ENCODE measurements at regions not wholly inside any gene's neighbourhood (a gene's known extent, or its start where the extent isn't known, plus 50 kb on each side); places are given as distances from the start of the nearest gene placed in this dataset.

DNA sequence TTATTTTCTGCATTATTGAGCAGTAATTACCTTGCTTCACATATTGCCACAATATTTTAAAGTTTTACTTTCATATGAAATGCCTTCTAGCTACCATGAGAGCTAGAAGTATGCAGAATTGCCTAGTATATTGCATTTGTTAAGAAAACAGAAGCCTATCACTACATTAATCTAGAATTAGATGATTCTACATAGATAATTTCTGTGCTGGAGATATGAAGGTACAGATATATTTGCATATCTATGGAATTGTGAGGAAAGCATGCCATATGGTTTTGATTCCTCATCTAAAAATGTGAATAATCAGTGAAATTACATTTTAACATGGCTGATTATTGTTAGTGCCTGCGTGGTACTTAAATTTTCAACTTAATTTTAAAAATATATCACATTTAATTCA, 1418.3 kb downstream of the NCAM2 start:
- DNase-seq (ENCODE audit: low spot score): no peak

DNA sequence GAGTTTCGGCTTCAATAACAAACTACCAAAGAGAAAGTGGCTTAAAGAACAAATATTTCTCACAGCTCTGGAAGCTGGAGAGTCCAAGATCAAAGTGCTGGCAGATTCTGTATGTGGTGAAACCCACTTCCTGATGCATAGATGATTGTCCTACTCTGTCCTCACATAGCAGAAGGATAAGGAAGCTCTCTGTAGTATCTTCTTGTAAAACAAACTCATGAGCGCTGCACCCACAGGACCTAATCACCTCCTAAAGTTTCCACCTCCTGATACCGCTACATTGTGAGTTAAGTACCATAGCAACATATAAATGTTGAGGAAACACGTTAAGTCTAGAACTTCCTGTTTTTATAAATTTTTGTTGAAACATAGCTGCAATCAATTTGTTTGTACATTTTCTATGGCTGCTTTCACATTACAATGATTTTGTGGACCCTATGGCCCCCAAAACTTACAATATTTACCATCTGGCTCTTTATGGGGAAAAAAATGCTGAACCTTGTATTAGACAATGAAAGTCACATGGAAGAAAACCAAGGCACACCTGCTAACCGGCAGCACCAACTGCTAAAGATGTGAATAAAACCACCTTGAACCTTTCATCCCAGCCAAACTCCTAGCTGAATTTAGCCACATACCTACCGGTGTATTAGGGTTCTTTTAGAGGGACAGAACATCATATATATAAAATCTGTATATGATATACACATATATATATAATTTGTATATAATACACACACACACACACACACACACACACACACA, 1423.4 kb downstream of the NCAM2 start:
- no peak for DNase-seq (ENCODE audit: low spot score)

DNA sequence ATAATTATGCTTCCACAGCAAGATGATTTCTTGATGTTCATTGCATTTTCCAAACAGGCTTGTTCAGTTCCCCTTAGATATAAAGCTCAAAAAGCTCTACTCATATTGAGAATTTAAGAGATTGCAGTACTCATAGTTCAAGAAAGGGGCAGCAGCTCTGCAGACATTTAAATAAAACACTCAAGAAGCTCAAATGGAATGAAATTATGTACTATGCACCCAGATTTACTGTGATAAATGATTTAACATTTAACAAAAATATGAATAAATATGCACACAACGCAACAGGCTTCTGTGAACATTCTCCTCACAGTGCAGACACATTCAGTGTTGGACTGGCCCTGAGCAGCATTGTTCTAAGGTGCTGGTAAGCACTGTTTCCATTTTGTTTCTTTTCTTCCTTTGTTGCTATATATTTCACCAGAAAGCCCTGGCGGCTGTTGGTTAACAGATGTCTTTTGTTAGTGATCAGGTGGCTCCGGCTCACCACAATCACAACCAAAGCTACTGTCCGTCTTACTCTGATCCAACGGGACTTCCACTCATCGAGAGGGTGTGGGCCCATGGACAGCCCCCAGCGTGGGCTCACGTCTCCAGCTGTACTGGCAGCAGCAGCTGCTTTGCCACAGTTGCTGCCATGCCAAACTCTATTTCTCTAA, 1440.3 kb downstream of the NCAM2 start:
- no peak for DNase-seq (ENCODE audit: low spot score)

DNA sequence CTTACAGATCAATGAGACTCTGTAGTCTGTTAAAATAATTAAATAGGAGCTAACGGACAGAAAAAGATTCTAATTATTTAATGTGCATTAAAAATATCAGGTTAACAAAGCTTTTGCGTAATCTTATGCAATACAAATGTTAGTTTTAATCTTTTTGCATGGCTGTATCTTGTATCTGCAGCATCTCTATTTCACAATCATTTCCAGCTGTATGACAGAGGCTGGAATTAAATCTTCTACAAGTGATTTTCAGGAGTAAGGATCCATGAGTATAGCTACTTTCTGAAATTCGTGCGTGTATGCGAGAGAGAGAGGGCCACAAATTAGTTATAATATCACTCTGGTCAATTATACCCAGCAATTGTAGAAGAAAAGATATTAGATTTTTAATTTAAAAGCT, 1446.8 kb downstream of the NCAM2 start:
- DNase-seq (ENCODE audit: low spot score): no peak

DNA sequence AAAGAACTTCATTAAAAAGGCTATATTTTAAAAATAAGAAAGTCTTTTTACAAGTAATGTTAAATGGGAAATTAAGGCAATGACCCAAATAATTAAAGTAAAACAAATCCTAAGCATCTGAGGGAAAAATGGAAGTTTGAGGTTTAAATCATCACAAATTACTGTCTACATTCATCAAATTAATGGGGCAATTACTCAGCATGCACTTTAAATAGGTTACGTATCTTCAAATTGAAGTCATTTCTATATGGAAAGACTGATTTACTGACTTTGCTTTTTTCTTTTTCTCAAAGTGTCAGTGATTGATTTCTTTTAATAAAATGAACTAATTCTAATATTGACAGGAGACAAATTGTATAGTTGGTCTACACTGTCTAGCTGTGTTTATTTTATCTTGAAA, 1452.3 kb downstream of the NCAM2 start:
- no peak for DNase-seq (ENCODE audit: low spot score)

DNA sequence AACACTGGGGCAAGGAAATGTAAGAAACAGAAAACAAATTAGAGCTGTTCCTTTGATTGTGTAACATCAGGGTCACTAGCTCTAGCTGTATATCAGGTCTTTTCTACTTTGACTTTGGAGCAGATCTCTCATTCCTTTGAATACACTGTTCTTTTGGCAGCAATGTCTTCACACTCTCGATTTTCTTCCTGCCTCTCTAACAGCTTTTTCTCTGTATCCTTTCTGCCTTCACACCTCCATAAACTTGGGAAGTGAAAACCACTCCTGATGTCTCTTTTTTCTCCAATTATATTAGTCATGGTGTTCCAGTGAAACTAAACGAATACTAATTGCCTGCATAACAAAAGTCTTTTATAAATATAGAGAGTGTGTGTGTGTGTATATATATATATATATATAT, 1458.0 kb downstream of the NCAM2 start:
- no peak for DNase-seq (ENCODE audit: low spot score)

DNA sequence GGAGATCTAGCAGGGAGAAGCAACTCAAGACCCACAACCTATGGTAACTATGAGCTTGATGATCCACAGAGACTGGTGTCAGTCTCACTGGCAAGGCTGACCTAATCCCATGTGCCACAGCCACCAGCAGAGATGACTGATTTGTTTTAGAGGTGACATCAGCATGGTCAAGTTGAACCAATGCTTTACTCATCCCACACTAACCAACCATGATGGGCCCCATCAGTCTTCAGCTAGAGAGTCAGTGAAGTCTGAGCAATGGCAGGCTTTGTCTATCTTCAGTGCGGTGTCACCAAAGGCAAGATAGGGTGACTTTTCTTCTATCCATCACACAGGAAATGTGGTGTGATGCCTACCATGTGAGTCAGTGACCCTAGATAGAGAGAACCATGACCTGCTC, 1470.7 kb downstream of the NCAM2 start:
- DNase-seq (ENCODE audit: low spot score): no peak

DNA sequence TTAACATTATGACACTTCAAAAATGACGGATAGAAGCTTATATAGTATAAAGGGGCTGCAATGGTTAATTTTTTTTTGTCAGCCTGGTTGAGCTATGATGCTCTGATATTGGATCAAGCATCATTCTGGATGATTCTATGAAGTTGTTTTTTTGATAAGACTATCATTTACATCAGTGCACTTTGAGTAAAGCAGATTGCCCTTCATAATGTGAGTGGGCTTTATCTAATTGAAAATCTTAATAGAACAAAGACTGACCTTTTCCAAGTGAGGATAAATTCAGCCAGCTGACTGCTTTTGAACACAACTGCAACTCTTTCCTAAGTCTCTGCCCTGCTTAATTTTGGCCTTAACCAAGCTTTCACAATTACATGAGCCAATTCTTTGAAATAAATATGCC, 1476.2 kb downstream of the NCAM2 start:
- DNase-seq (ENCODE audit: low spot score): no peak

DNA sequence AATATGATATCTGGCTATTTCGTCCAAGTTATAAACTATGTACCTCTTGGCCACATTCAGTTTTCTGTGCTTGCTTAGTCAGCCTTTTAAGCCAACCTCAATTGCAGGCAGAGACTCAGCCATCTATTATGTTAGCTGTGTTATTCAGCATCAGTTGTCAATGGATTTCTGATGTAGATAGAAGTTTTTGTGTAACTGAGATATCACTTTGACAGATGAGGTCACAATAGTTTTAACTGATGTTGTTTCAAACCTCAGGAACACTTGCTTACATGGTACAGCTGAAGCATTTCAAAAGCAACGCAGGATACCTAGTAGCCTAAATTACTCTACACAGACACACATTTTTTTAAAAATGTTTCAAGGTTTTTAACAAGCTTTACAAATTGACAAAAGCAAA, 1478.0 kb downstream of the NCAM2 start:
- DNase-seq (ENCODE audit: low spot score): no peak

DNA sequence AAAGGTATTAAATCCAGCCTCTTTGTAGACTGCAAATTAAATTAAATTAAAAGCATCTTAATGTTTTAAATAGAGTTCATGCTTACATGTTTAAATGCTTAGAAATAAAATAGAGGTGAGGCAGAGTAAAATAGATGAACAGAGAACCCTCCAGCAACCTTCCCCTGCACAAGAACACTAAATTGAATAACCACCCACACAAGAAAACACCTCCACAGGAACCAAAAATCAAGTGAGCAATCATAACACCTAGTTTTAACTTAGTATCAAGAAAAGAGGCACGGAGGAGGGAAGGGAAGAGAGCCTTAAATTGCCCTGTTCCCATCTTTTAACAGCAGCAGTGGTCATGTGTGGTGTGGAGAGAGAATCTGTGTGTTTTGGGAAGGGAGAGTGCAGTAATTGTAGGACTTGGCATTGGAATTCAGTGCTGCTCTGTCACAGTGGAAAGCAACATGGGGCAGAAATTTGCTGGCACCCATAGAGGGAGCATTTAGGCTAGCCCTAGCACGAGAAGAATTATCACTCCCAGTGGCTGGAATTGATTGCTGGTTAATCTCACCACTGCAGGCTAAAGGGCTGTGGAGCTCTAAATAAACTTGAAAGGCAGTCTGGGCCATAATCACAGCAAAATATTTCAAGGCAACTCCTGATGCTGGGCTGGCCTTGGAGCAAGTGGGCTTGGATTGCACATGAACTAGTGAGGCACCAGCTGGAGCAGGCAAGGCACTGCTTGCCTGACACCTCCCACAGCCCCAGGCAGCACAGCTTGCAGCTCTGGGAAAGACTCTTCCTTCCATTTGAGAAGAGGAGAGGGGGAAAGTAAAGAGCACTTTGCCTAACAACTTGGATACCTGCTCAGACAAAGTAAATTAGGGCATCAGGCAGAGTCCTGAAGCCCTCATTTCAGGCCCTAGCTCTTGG, 1478.8 kb downstream of the NCAM2 start:
- no peak for DNase-seq (ENCODE audit: low spot score)

DNA sequence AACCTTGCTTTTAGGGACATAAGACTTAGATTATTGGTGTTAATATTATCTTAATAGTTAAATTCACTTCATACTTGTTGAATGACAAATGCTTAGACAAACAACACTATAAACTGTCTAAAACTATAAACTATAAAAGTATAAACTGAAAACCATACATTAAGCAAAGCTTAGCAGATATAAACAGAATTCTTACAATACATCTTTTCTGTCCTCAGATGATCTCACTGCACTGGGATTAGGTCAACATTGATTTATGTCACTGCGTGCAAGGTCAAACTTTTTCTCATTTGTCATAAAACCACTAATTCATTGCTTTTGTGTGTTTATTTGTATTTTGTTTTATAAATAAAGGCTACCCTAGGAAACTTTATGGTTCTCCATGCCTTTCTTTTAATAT, 1491.8 kb downstream of the NCAM2 start:
- DNase-seq (ENCODE audit: low spot score): no peak

DNA sequence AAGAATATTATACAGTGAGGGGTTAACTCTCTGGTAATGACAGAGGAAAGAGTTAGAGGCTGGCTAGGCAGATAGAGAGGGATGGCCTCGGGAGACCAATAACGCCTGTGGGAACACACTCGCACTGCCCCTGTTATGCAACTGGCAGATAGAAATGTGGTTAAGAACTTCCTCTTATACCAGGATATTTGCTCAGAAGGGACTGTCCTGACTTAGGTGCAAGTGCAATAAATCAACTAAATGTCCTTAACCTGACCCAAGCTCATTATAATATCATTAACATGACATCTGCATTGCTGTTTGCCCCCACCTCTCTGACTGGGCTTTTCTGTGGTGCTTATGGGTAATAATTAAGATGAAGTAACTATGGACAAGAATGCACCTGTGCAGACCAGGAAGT, 1518.0 kb downstream of the NCAM2 start:
- DNase-seq (ENCODE audit: low spot score): no peak

DNA sequence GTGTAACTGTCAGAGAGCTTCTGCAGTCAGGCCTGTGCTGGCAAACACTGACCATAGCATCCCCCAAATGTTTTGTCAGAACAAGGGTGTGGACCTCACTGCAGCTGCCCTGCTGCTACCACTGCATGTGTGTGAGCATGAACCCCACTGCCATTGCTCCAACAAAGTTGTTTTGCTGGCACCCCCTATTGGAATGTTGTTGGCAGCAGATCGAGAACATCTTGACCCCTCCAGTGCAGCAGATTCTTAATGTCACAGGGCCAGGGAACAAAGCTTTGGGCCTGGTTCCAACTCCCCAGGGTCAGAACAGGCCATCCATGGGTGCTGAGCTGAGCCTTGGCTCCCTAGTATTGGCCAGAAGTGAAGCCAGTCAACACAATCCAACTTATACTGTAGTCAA, 1537.4 kb downstream of the NCAM2 start:
- DNase-seq (ENCODE audit: low spot score): no peak

DNA sequence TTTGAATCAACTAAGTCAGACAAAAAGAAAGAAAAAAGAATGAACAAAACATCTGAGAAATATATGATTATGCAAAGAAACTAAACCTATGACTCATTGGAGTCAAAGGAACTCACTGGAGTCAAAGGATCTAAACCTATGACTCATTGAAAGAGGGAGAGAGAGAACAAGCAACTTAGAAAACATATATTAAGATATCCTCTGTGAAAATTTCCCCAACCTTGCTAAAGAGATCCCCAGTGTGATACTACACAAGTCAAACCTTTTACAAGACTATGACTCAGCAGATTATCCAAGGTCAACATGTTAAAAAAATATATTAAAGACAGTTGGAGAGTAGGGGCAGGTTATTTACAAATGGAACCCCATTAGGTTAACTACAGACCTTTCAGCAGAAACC, 1538.3 kb downstream of the NCAM2 start:
- no peak for DNase-seq (ENCODE audit: low spot score)

DNA sequence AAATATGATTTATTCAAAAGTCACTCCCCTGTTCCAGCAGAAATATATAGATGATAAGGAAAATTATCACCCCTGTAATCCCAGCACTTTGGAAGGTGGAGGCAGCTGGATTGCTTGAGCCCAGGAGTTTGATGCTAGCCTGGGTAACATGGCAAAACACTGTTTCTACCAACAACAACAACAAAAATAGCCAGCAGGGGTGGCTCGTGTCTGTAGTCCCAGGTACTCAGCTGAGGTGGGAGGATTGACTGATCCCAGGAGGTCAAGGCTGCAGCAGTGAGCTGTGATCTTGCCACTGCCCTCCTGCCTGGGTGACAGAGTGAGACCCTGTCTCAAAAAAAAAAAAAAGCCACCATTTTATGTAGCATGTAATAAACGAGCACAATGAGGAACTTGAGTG, 1546.5 kb downstream of the NCAM2 start:
- DNase-seq (ENCODE audit: low spot score): no peak

DNA sequence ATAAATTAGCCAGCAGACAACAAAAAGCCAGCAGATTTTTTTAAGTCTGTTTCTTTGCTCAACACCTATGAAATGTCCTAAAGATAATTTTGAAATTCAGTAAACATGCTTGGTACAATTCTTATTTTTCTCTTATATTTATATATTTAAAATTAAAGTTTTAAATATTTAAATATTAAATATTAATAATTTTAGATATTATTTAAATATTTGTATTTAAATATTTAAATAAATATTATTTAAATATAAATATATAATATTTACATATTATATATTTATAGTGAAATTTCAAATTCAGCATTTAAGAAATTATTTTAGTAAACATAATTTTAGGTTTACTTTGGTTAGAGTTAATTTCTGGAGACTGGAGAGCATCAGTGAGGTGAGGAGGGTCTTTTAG, 1554.2 kb downstream of the NCAM2 start:
- no peak for DNase-seq (ENCODE audit: low spot score)

DNA sequence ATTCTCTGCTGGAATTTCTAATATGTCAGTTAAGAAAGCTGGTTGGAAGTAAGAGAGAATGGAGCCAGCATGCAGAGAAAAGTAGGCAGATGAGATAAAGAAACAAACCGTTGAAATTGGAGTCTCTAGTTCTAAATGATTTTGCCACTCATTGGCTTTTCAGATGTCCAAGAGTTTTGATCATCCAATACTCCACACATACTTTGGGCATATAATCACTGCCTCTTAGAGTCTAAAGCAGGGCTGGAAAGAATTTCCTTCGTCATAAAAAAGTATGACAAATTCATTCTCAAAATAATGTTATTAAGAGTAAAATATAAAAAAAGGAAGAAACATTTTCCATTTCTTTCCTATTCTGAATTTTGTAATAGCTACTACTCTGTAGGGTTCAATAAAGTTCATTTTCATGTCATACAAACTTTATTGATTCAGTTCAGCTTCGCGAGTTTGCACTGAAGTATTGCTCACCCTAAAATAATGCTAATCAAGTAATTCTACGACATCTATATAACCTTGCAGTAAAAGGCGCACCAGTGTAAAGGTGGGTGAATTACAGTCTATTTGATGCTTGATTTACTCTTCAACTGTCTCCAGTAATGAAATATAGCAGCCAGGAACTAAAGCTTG, 1556.6 kb downstream of the NCAM2 start:
- no peak for DNase-seq (ENCODE audit: low spot score)

DNA sequence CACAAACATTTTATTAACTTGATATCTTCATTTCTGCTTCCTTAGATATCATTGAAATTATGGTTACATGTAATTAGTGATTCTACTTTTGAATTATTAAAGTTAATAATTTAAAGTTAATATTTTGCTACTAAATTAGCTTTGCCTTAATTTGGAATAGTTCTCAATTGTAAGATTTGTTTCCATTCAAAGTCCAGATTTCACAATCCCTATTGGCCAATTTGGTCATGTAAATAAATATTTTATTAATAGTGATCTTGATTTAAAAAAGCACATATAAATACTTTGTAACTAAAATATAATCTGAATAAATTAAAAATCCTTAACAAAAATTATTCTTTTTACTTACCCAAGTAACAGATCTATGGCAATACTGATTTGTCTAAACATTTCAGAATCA, 1558.6 kb downstream of the NCAM2 start:
- no peak for DNase-seq (ENCODE audit: low spot score)

DNA sequence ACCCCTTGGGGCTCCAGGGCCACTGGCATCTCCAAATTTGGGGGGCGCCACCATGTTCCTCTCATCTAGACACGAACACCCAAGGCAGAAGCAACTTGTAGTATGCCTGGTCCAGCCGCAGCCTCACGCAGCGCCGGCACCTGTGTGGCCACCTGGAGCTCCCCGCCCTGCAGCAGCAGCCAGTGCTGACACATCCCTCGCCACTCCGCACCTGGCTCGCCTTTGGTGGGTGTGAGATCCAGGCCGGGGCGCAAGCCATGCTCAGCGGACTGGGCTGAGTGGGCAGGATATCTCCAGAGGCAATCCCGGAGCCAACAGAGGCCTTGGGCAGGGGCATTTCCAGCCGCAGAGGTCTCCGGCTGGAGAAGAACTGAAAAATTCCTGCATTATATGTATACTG, 1563.7 kb downstream of the NCAM2 start:
- no peak for DNase-seq (ENCODE audit: low spot score)

DNA sequence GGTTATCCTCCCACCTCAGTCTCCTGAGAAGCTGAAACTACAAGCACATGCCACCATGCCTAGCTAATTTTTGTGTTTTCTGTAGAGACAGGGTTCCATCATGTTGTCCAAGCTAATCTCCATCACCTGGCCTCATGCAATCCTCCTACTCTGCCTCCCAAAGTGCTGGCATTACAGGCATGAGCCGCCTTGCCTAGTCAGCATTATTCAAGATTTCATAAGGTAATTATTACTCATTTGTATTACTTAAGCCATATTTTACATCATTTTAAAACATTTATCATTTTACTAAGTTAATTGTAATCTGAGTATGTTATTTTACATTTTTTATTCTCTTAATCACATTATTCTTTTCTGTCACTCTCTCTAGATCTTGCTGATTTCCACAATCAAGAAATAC, 1575.6 kb downstream of the NCAM2 start:
- no peak for DNase-seq (ENCODE audit: low spot score)

DNA sequence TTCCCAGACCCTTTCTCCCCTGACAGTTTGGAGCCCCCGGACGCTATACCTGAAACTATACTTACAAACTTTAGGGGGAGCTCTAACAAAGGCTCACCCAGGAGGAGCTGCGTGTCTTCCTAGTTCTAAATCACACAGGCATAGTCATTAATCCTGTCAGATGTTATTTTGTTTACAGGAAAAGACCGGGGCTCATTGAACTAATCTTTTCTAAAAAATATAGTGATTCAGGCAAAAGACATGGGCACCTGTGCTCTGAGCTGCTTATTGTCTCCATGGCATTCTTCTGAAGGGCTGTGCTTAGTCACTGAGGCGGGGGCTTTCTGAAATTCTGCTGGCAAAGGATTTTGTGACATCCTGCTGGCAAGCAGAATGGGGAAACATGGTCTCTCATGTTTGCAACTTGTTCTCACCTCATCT, 1577.0 kb downstream of the NCAM2 start:
- DNase-seq (ENCODE audit: low spot score): no peak

DNA sequence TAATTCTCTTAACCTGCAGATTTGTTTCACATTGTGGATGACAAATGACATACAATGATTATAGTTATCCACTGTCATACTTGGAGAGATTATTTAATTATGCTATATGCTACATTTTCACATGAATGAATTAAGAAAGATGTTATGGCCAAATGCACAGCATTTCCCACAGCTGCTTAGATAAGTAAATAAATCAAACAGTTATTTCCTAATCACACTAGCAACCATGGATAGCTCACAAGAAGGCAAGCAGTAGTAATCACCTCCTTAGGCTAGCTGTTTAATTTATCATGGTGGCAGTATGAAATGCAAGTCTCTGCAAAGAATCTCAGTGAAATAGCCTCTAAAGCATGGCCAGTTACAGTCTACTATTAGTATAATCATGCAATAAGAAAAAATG, 1581.5 kb downstream of the NCAM2 start:
- DNase-seq (ENCODE audit: low spot score): no peak
